Skeletal muscle tissue (tissue), 3 donors: ENCODE measurements at regions not wholly inside any gene's neighbourhood (a gene's known extent, or its start where the extent isn't known, plus 50 kb on each side); places are given as distances from the start of the nearest gene placed in this dataset.

Experiments
- H3K27ac ChIP-seq: one replicate; pipeline ENCODE4 v1.7.0; 2013; ENCODE audit warnings: mild to moderate bottlenecking, low read depth, low read length, inconsistent platforms
- H3K27me3 ChIP-seq, 3 donors: one replicate each; pipeline ENCODE4 v1.7.0; 2013; ENCODE audit warnings: low read length in 3 of 3; ENCODE audit not compliant: control insufficient read depth in 3 of 3, insufficient read depth in 3 of 3
- H3K36me3 ChIP-seq, 3 donors: one replicate each; pipeline ENCODE4 v1.7.0; 2013; ENCODE audit warnings: low read length in 3 of 3; ENCODE audit not compliant: control insufficient read depth in 3 of 3, insufficient read depth in 3 of 3
- H3K4me1 ChIP-seq, 3 donors: one replicate each; pipeline ENCODE4 v1.7.0; 2013; ENCODE audit warnings: low read length in 3 of 3, mild to moderate bottlenecking in 3 of 3; ENCODE audit not compliant: control insufficient read depth in 3 of 3, insufficient read depth in 3 of 3
- H3K4me3 ChIP-seq, 3 donors: one replicate each; pipeline ENCODE4 v1.7.0; 2013; ENCODE audit warnings: low read length in 3 of 3
- H3K9ac ChIP-seq, 3 donors: one replicate each; pipeline ENCODE4 v1.7.0; 2013; ENCODE audit warnings: low read length in 3 of 3, mild to moderate bottlenecking in 3 of 3, moderate library complexity in 2 of 3, low read depth in 1 of 3
- H3K9me3 ChIP-seq, 3 donors: one replicate each; pipeline ENCODE4 v1.7.0; 2013; ENCODE audit warnings: low read length in 3 of 3; ENCODE audit not compliant: control insufficient read depth in 3 of 3
- donor health status: Osteomylitis.

DNA sequence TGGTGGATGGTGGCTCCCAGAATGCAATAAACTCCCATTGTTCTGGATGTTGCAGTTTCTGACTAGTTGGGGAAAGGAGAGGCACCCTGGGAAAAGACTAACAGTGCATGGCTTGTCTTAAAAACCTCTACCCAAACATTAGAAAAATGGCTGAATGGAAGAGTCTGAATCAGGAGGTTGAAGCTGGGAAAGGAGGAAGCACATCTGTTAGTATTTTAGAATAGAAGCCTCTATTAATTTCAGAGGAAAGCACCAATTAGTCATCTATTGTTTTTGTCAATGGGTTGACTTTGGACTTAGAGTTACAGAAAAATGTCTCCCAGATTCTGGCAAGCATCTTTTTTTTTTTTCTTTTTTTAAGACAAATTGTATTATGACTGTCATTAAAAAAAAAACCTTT, 56.1 kb upstream of the ELMO1 start:
- H3K9me3 ChIP-seq = no peaks in the 10 kb centered on the region
- no peak overlapping the region for H3K9ac ChIP-seq
- no peaks in the 10 kb centered on the region for H3K4me1 ChIP-seq
- no peaks in the 10 kb centered on the region for H3K27me3 ChIP-seq
- H3K4me3 ChIP-seq = no peak overlapping the region
- no peaks in the 10 kb centered on the region for H3K36me3 ChIP-seq
- H3K27ac ChIP-seq = no peak overlapping the region

- Histone ChIP-seq H3K9me3 (no peaks in the 10 kb centered on the region), H3K9ac (no peak overlapping the region)
These were observed 57.2 kb upstream of the ELMO1 start for GRCh38 chr7:37505750-37506353.

DNA sequence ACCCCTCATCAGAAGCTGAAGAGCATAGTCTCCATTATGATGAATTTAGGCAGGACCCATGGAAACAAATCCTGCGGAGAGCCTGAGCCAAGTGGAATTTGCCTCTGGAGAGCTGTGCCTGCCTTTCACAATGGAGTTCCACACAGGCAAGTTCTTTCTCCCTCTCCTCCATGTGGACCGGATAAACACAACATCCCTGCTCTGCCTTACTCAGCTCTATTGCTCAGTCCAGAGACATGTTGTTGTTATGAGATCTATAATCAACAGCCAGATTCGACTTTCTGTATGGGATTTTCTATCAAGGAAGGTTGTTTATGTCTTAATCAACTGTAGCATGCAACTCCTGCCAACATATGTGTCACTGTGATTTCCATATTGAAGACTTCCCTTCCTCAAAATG, 59.5 kb upstream of the ELMO1 start:
- H3K9me3 ChIP-seq = no peaks in the 10 kb centered on the region
- no peak overlapping the region for H3K9ac ChIP-seq

More at GRCh38 chr7:37505750-37506353, 57.2 kb upstream of the ELMO1 start:
- no peaks in the 10 kb centered on the region for H3K27me3 ChIP-seq
- no peak overlapping the region for H3K4me3 ChIP-seq
- no peaks in the 10 kb centered on the region for H3K36me3 ChIP-seq
- H3K4me1 ChIP-seq = no peaks in the 10 kb centered on the region
- H3K27ac ChIP-seq = no peak overlapping the region

DNA sequence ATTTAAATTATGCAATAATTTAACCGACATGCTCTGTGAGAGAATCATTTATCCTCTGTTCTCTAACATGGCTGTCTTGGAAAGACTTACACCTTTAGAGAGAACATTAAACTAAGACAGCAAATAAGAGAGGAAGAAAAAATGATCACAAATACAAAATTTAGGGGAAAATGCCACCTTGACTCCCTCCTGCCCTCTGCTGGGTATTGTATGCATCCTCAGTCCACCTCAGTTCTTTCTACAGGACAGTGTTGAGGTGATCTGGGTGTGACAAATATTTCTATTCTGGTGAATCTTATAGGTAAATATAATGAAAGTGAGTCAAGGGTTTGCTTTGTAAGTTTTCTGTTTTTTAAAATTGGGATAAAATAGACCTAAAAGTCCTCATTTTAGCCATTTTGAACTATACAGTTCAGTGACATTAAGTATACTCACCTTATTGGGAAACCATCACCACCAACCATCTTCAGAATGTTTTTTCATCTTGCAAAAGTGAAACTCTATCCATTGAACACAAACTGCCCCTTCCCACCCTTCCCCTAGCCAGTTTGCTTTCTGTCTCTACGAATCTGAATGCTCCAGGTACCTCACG, 61.5 kb upstream of the ELMO1 start:
- Histone ChIP-seq H3K9me3 (no peaks in the 10 kb centered on the region), H3K9ac (no peak overlapping the region)

More for the DNA sequence above, 59.5 kb upstream of the ELMO1 start:
- no peak overlapping the region for H3K4me3 ChIP-seq
- peaks cover 0 to 5% (median 0%) of the 10 kb centered on the region in 3 donors for H3K27me3 ChIP-seq
- H3K4me1 ChIP-seq = no peaks in the 10 kb centered on the region
- no peaks in the 10 kb centered on the region for H3K36me3 ChIP-seq
- H3K27ac ChIP-seq = no peak overlapping the region

GRCh38 chr7:37511915-37512314, 63.3 kb upstream of the ELMO1 start:
- no peaks in the 10 kb centered on the region for H3K9me3 ChIP-seq
- no peaks in the 10 kb centered on the region for H3K36me3 ChIP-seq
- no peak overlapping the region for H3K9ac ChIP-seq
- H3K27me3 ChIP-seq = peaks cover 0 to 8% (median 0%) of the 10 kb centered on the region in 3 donors
- H3K4me1 ChIP-seq = no peaks in the 10 kb centered on the region
- H3K27ac ChIP-seq = no peak overlapping the region
- H3K4me3 ChIP-seq = no peak overlapping the region

More for the DNA sequence above, 61.5 kb upstream of the ELMO1 start:
- peaks cover 0 to 8% (median 0%) of the 10 kb centered on the region in 3 donors for H3K27me3 ChIP-seq
- no peaks in the 10 kb centered on the region for H3K36me3 ChIP-seq
- no peaks in the 10 kb centered on the region for H3K4me1 ChIP-seq
- no peak overlapping the region for H3K4me3 ChIP-seq
- no peak overlapping the region for H3K27ac ChIP-seq

- H3K9me3 ChIP-seq = no peaks in the 10 kb centered on the region
- no peaks in the 10 kb centered on the region for H3K36me3 ChIP-seq
- no peak overlapping the region for H3K4me3 ChIP-seq
These were observed 65.8 kb upstream of the ELMO1 start for GRCh38 chr7:37514497-37514896.

GRCh38 chr7:37516664-37517063, 68.0 kb upstream of the ELMO1 start:
- no peaks in the 10 kb centered on the region for H3K4me1 ChIP-seq
- H3K27me3 ChIP-seq = peaks cover 0 to 3% (median 0%) of the 10 kb centered on the region in 3 donors
- H3K27ac ChIP-seq = no peak overlapping the region
- no peak overlapping the region for H3K9ac ChIP-seq
- no peak overlapping the region for H3K4me3 ChIP-seq
- no peaks in the 10 kb centered on the region for H3K36me3 ChIP-seq
- peaks cover 0 to 2% (median 0%) of the 10 kb centered on the region in 3 donors for H3K9me3 ChIP-seq

More at GRCh38 chr7:37514497-37514896, 65.8 kb upstream of the ELMO1 start:
- Histone ChIP-seq H3K27me3 (peaks cover 0 to 8% (median 0%) of the 10 kb centered on the region in 3 donors), H3K27ac (no peak overlapping the region), H3K9ac (no peak overlapping the region), H3K4me1 (no peaks in the 10 kb centered on the region)

- H3K27ac ChIP-seq = no peak overlapping the region
- H3K36me3 ChIP-seq = no peaks in the 10 kb centered on the region
- H3K27me3 ChIP-seq = peaks cover 0 to 3% (median 0%) of the 10 kb centered on the region in 3 donors
- no peaks in the 10 kb centered on the region for H3K4me1 ChIP-seq
- no peak overlapping the region for H3K4me3 ChIP-seq
- H3K9ac ChIP-seq = no peak overlapping the region
- peaks cover 0 to 2% (median 0%) of the 10 kb centered on the region in 3 donors for H3K9me3 ChIP-seq
These were observed 69.6 kb upstream of the ELMO1 start for GRCh38 chr7:37518266-37518665.

DNA sequence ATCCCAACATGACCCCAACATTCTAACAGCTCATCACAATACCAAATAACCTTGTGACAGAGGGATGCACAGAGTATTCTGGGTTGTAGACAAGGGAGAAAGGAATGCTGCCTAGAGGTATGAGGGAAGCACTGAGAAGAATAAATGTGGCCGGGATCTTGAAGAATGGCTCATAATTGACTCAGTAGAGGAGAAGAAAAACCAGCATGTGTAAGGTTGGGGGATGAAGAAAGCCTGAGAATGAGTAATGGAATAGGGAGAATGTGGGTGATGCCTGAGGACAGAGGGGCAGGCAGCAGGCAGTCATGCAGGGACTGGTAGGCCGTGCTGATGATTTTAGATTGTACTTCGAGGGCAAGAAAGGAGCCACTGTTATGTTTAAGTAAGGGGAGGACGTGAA, 75.4 kb upstream of the ELMO1 start:
- H3K27ac ChIP-seq = no peak overlapping the region
- H3K27me3 ChIP-seq = no peaks in the 10 kb centered on the region
- H3K9me3 ChIP-seq = peaks cover 0 to 2% (median 0%) of the 10 kb centered on the region in 3 donors
- H3K36me3 ChIP-seq = no peaks in the 10 kb centered on the region
- no peak overlapping the region for H3K9ac ChIP-seq
- no peak overlapping the region for H3K4me3 ChIP-seq
- H3K4me1 ChIP-seq = no peaks in the 10 kb centered on the region

DNA sequence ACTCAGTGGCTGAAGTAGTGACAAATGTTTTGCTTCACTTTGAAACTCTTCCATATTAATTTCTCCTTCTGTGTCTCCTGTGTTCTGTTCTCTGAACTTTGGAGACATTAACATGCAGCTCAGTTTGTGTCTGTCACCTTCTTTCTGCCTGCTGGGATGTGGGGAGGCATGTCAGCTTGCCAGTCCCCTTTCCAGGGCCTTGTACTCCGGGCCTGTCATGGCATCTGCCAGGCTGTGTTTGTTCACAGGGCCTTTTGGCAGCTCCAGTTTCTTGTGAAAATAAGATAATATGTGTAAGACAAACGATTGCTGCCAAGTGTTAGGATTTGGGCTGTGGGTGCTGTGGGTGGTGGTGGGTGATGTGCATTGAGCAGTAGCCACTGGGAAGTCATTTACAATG, 76.1 kb upstream of the ELMO1 start:
- no peak overlapping the region for H3K4me3 ChIP-seq
- no peaks in the 10 kb centered on the region for H3K27me3 ChIP-seq
- H3K27ac ChIP-seq = no peak overlapping the region
- H3K36me3 ChIP-seq = no peaks in the 10 kb centered on the region
- peaks cover 0 to 2% (median 0%) of the 10 kb centered on the region in 3 donors for H3K9me3 ChIP-seq
- no peak overlapping the region for H3K9ac ChIP-seq
- H3K4me1 ChIP-seq = no peaks in the 10 kb centered on the region
